Endodermal cell (in vitro differentiated cells): ENCODE measurements at regions not wholly inside any gene's neighbourhood (a gene's known extent, or its start where the extent isn't known, plus 50 kb on each side); places are given as distances from the start of the nearest gene placed in this dataset.

Source experiments
- DNase-seq: peaks from one replicate; pipeline ENCODE4 v3.0.0-alpha.2; 2017
- H3K27ac ChIP-seq: 2 replicates; pipeline ENCODE4 v1.5.1; 2013; ENCODE audit warnings: mild to moderate bottlenecking, low read depth, low read length, moderate library complexity
- H3K27me3 ChIP-seq: 2 replicates; pipeline ENCODE4 v1.6.1; 2013; ENCODE audit warnings: mild to moderate bottlenecking, low read length, moderate library complexity; ENCODE audit not compliant: insufficient read depth, control insufficient read depth, poor library complexity, severe bottlenecking
- H3K36me3 ChIP-seq: 2 replicates; pipeline ENCODE4 v1.7.0; 2013; ENCODE audit warnings: mild to moderate bottlenecking, low read length, moderate library complexity; ENCODE audit not compliant: control insufficient read depth, insufficient read depth
- H3K4me1 ChIP-seq: one replicate; pipeline ENCODE4 v1.7.0; 2013; ENCODE audit warnings: low read length; ENCODE audit not compliant: control insufficient read depth, insufficient read depth
- H3K4me3 ChIP-seq: 2 replicates; pipeline ENCODE4 v1.5.1; 2013; ENCODE audit warnings: mild to moderate bottlenecking, low read length, moderate library complexity
- H3K9ac ChIP-seq: 2 replicates; pipeline ENCODE4 v1.6.1; 2013; ENCODE audit warnings: mild to moderate bottlenecking, low read length, moderate library complexity; ENCODE audit not compliant: poor library complexity, severe bottlenecking; ENCODE audit errors: extremely low read depth
- H3K9me3 ChIP-seq: 2 replicates; pipeline ENCODE4 v1.6.1; 2013; ENCODE audit warnings: mild to moderate bottlenecking, low read length, moderate library complexity; ENCODE audit not compliant: control insufficient read depth
- H3K27ac Mint-ChIP-seq: 2 replicates; pipeline ENCODE4 v1.8.0; 2020; ENCODE audit warnings: mixed read lengths
- H3K27me3 Mint-ChIP-seq: 2 replicates; pipeline ENCODE4 v1.8.0; 2021; ENCODE audit warnings: mild to moderate bottlenecking, mixed read lengths; ENCODE audit not compliant: insufficient read depth
- H3K36me3 Mint-ChIP-seq: 2 replicates; pipeline ENCODE4 v1.8.0; 2020; ENCODE audit warnings: low read depth, mixed read lengths
- H3K4me1 Mint-ChIP-seq: 2 replicates; pipeline ENCODE4 v1.8.0; 2020; ENCODE audit warnings: mixed read lengths
- H3K4me3 Mint-ChIP-seq: 2 replicates; pipeline ENCODE4 v1.8.0; 2020; ENCODE audit warnings: mild to moderate bottlenecking, moderate library complexity, mixed read lengths
- H3K9me3 Mint-ChIP-seq: 2 replicates; pipeline ENCODE4 v1.8.0; 2020; ENCODE audit warnings: mild to moderate bottlenecking, mixed read lengths
- WGBS, 2 experiments: methylation state at CpG; one replicate each; pipeline versions ENCODE4 v1.1.5 to v1.1.7; 2013; ENCODE audit warnings: missing lambda C conversion rate in 2 of 2, mixed read lengths in 1 of 2; ENCODE audit not compliant: insufficient coverage in 1 of 2, insufficient read length in 1 of 2; 5-methylcytosine and 5-hydroxymethylcytosine counted together
- TF ChIP-seq, protein P1 (sequence below): fragments of 200-600 bp; sonication (generic); conservative IDR thresholded peaks from 2 replicates; pipeline ENCODE4 v1.5.0; 2021; ENCODE audit warnings: antibody characterized with exemption, mild to moderate bottlenecking

DNA sequence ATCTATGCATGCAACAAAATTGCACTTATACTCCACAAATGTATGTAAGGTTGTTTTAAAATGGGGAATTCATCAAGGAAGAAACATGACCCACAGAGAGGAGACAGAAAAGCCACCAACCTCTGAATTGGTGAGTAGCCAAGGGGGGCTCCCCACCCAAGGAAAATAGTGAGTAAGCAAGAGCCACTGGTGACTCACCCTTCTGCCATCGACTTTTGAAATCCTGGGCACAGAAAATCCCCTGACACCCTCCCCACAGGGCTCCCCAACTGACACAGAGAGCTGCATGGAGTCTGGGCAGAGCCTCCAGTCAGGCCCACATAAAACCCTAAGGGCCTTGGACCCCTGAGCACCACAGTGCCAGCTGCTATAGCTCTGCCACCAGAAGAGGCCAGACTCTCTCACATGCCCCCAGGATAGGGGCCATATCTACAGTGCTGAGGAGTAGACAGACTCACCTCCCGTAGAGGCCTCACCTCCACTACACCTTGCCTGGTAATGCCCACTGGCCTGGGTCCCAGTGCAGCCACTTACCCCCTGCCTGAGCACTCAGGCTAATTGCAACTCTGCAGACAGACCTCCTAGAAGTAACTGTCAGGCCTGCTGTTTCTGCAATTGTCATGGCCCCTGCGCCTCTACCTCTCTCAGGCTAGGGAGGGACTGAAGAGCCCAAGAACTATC is 244.7 kb upstream of the WSB1 start:
- no peak overlapping the region for H3K4me3 ChIP-seq
- no peak for DNase-seq
- no peaks in the 10 kb centered on the region for H3K27me3 ChIP-seq
- no peaks in the 10 kb centered on the region for H3K4me1 ChIP-seq
- Mint-ChIP-seq H3K27ac (no peak overlapping the region), H3K36me3 (no peaks in the 10 kb centered on the region), H3K27me3 (no peaks in the 10 kb centered on the region), H3K4me1 (no peaks in the 10 kb centered on the region), H3K9me3 (peaks cover 87% of the 10 kb centered on the region), H3K4me3 (no peak overlapping the region)
- no peak overlapping the region for H3K27ac ChIP-seq
- TF ChIP-seq, protein P1, sequence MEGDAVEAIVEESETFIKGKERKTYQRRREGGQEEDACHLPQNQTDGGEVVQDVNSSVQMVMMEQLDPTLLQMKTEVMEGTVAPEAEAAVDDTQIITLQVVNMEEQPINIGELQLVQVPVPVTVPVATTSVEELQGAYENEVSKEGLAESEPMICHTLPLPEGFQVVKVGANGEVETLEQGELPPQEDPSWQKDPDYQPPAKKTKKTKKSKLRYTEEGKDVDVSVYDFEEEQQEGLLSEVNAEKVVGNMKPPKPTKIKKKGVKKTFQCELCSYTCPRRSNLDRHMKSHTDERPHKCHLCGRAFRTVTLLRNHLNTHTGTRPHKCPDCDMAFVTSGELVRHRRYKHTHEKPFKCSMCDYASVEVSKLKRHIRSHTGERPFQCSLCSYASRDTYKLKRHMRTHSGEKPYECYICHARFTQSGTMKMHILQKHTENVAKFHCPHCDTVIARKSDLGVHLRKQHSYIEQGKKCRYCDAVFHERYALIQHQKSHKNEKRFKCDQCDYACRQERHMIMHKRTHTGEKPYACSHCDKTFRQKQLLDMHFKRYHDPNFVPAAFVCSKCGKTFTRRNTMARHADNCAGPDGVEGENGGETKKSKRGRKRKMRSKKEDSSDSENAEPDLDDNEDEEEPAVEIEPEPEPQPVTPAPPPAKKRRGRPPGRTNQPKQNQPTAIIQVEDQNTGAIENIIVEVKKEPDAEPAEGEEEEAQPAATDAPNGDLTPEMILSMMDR, result no peak
- WGBS, 2 experiments, result 58 to 92% methylated on average over 2 to 3 of the region's 3 CpGs
- no peaks in the 10 kb centered on the region for H3K36me3 ChIP-seq
- H3K9me3 ChIP-seq, result peaks cover 63% of the 10 kb centered on the region
- H3K9ac ChIP-seq, result no peak overlapping the region

- 77 to 84% methylated on average over 3 to 4 of the region's 4 CpGs for WGBS, 2 experiments
- Mint-ChIP-seq H3K4me1 (no peaks in the 10 kb centered on the region), H3K9me3 (peaks cover 93% of the 10 kb centered on the region), H3K36me3 (no peaks in the 10 kb centered on the region), H3K4me3 (no peak overlapping the region), H3K27me3 (no peaks in the 10 kb centered on the region), H3K27ac (no peak overlapping the region)
- no peak for DNase-seq
- H3K9ac ChIP-seq, result no peak overlapping the region
- H3K4me3 ChIP-seq, result no peak overlapping the region
- peaks cover 85% of the 10 kb centered on the region for H3K9me3 ChIP-seq
- no peaks in the 10 kb centered on the region for H3K27me3 ChIP-seq
- H3K27ac ChIP-seq, result no peak overlapping the region
- no peaks in the 10 kb centered on the region for H3K4me1 ChIP-seq
- TF ChIP-seq, protein P1, result no peak
- no peaks in the 10 kb centered on the region for H3K36me3 ChIP-seq
These were observed 228.3 kb upstream of the WSB1 start for GRCh38 chr17:27065588-27065987.

DNA sequence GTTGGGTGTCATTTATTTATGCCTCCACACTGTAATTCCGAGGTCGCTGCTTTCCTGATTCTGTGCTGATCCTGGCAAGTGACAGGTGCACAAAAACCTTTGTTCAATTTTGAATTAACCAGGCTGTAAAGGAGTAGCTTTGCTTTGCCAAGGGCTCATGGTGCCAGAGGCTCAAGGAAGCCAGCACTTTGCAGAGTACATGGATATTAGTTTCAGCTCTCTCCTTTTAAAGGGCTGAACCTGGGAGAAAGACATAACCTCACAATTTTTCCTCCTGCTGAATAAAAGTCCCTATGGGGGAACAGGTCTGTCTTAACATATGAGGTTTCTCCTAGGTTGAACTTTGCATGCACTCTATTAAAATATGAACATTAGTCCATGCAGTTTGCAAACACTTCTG is 227.6 kb upstream of the WSB1 start:
- Histone ChIP-seq H3K36me3 (no peaks in the 10 kb centered on the region), H3K9me3 (peaks cover 92% of the 10 kb centered on the region), H3K4me1 (no peaks in the 10 kb centered on the region), H3K27me3 (no peaks in the 10 kb centered on the region), H3K9ac (no peak overlapping the region), H3K27ac (no peak overlapping the region), H3K4me3 (no peak overlapping the region)
- H3K27me3 Mint-ChIP-seq, result no peaks in the 10 kb centered on the region
- H3K4me3 Mint-ChIP-seq, result no peak overlapping the region
- no peak for DNase-seq
- 47% methylated on average over 2 of the region's 2 CpGs; no CpG with 5 or more reads in 1 of the 2 experiments for WGBS, 2 experiments
- TF ChIP-seq, protein P1, result no peak
- peaks cover 97% of the 10 kb centered on the region for H3K9me3 Mint-ChIP-seq
- H3K4me1 Mint-ChIP-seq, result no peaks in the 10 kb centered on the region
- H3K27ac Mint-ChIP-seq, result no peak overlapping the region
- H3K36me3 Mint-ChIP-seq, result no peaks in the 10 kb centered on the region
